ENCODE measurements at regions not wholly inside any gene's neighbourhood (a gene's known extent, or its start where the extent isn't known, plus 50 kb on each side); places are given as distances from the start of the nearest gene placed in this dataset.

DNA sequence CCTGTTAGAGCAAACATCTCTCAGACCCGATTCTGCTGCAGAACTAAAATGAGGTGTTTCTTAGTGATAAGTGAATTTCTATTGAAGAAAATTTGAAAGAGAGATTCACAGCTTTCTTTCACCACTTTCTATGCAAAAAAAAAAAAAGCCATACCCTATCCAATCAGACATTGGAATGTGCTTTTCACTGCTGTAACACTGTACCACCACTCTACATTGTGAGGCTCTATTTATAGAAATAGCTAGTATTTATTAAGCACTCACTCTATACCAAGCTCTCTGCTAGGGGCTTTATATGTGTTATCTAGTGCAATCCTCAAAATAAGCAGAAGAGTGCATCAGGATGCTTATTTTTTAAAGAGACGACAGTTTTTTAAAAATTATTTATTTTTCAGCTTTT is 580.6 kb upstream of the VRK2 start:
- no peak for ATAC-seq
- POLR2A ChIA-PET = no interaction called here
- no peaks in the 10 kb centered on the region for H3K4me1 Mint-ChIP-seq (ENCODE audit: low read depth)

DNA sequence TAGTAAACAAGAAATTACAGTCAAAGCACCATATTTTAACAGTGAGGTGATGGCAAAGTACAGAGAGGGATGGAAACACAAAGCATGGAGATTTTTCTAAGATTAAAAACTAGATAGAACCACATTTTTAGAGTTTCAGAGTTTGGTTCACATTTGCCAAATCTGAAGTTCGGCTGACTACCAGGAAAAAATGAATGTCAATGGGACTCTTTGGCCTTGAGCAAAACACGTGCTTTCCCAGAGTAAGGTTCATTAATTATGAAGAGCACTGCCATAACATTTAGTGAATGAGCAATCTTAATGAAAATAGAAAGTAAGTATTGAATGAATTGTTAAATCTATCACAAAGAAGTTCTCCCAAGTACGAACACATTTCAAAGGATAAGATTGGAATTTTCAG is 571.2 kb upstream of the VRK2 start:
- Mint-ChIP-seq H3K27me3 (no peaks in the 10 kb centered on the region), H3K4me3 (no peak overlapping the region), H3K27ac (no peak overlapping the region), H3K36me3 (ENCODE audit: low read depth) (no peaks in the 10 kb centered on the region), H3K4me1 (ENCODE audit: low read depth) (no peaks in the 10 kb centered on the region), H3K9me3 (no peaks in the 10 kb centered on the region)
- TF ChIP-seq, protein P1, sequence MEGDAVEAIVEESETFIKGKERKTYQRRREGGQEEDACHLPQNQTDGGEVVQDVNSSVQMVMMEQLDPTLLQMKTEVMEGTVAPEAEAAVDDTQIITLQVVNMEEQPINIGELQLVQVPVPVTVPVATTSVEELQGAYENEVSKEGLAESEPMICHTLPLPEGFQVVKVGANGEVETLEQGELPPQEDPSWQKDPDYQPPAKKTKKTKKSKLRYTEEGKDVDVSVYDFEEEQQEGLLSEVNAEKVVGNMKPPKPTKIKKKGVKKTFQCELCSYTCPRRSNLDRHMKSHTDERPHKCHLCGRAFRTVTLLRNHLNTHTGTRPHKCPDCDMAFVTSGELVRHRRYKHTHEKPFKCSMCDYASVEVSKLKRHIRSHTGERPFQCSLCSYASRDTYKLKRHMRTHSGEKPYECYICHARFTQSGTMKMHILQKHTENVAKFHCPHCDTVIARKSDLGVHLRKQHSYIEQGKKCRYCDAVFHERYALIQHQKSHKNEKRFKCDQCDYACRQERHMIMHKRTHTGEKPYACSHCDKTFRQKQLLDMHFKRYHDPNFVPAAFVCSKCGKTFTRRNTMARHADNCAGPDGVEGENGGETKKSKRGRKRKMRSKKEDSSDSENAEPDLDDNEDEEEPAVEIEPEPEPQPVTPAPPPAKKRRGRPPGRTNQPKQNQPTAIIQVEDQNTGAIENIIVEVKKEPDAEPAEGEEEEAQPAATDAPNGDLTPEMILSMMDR (IDR thresholded peaks at IDR 0.05) = no peak
- POLR2A ChIA-PET = no interaction called here
- ATAC-seq (no peak), DNase-seq (no peak)
- CTCF ChIA-PET = no interaction called here
- intact Hi-C loops (cut with micrococcal nuclease) = no loop called here

More for the DNA sequence above, 580.6 kb upstream of the VRK2 start:
- Mint-ChIP-seq H3K27ac (no peak overlapping the region), H3K9me3 (peaks cover 2% of the 10 kb centered on the region), H3K27me3 (no peaks in the 10 kb centered on the region), H3K4me3 (no peak overlapping the region), H3K36me3 (ENCODE audit: low read depth) (no peaks in the 10 kb centered on the region)
- DNase-seq = no peak
- intact Hi-C loops (cut with micrococcal nuclease) = no loop called here
- CTCF ChIA-PET = no interaction called here
- TF ChIP-seq, protein P1 (IDR thresholded peaks at IDR 0.05) = no peak

GRCh38 chr2:57479981-57480380 is 566.6 kb upstream of the VRK2 start:
- no peaks in the 10 kb centered on the region for H3K27me3 Mint-ChIP-seq
- H3K27ac Mint-ChIP-seq = no peak overlapping the region
- no peaks in the 10 kb centered on the region for H3K36me3 Mint-ChIP-seq (ENCODE audit: low read depth)
- no peaks in the 10 kb centered on the region for H3K9me3 Mint-ChIP-seq
- no peak overlapping the region for H3K4me3 Mint-ChIP-seq
- H3K4me1 Mint-ChIP-seq (ENCODE audit: low read depth) = no peaks in the 10 kb centered on the region
- POLR2A ChIA-PET = no interaction called here
- DNase-seq (no peak), ATAC-seq (no peak)
- TF ChIP-seq, protein P1 (IDR thresholded peaks at IDR 0.05) = no peak
- intact Hi-C loops (cut with micrococcal nuclease) = no loop called here
- CTCF ChIA-PET = interaction anchor here (2.2 kb wide), 1 partner anchor 18 kb away, joined by 9 read pairs; no protein-coding TSS in a partner anchor

GRCh38 chr2:57488061-57488460 is 558.5 kb upstream of the VRK2 start:
- intact Hi-C loops (cut with micrococcal nuclease) = no loop called here
- TF ChIP-seq, protein P1 (IDR thresholded peaks at IDR 0.05) = no peak
- no peaks in the 10 kb centered on the region for H3K27me3 Mint-ChIP-seq
- no peak overlapping the region for H3K27ac Mint-ChIP-seq
- ATAC-seq = no peak
- H3K36me3 Mint-ChIP-seq (ENCODE audit: low read depth) = no peaks in the 10 kb centered on the region
- H3K9me3 Mint-ChIP-seq = no peaks in the 10 kb centered on the region
- H3K4me1 Mint-ChIP-seq (ENCODE audit: low read depth) = no peaks in the 10 kb centered on the region
- POLR2A ChIA-PET = no interaction called here
- no peak for DNase-seq
- CTCF ChIA-PET = no interaction called here
- no peak overlapping the region for H3K4me3 Mint-ChIP-seq

- ATAC-seq (no peak), DNase-seq (no peak)
- POLR2A ChIA-PET = no interaction called here
- Mint-ChIP-seq H3K4me3 (no peak overlapping the region), H3K4me1 (ENCODE audit: low read depth) (no peaks in the 10 kb centered on the region), H3K36me3 (ENCODE audit: low read depth) (no peaks in the 10 kb centered on the region), H3K9me3 (no peaks in the 10 kb centered on the region), H3K27ac (no peak overlapping the region), H3K27me3 (no peaks in the 10 kb centered on the region)
- CTCF ChIA-PET = interaction anchor here (1.3 kb wide), 1 partner anchor 9 kb away, joined by 3 read pairs; no protein-coding TSS in a partner anchor
- TF ChIP-seq, protein P1 (IDR thresholded peaks at IDR 0.05) = no peak
- intact Hi-C loops (cut with micrococcal nuclease) = no loop called here
These were observed 555.9 kb upstream of the VRK2 start for GRCh38 chr2:57490741-57491140.

Data from activated CD8-positive, alpha-beta T cell treated with anti-CD3 and anti-CD28 coated beads for 36 hours (primary cell).